KOPT-K1 (cell line): ENCODE measurements at regions not wholly inside any gene's neighbourhood (a gene's known extent, or its start where the extent isn't known, plus 50 kb on each side); places are given as distances from the start of the nearest gene placed in this dataset.
"Not testable (repeated sequence)": the region's sequence is repeated elsewhere in the genome, so short reads cannot be mapped to it uniquely, and the experiment has no call there.

ENCODE experiments used
- H3K27ac ChIP-seq: fragments of 200-600 bp; sonication (generic); 2 replicates; pipeline ENCODE4 v1.5.1; 2016; ENCODE audit warnings: antibody characterized with exemption, mild to moderate bottlenecking, low read depth, low read length; ENCODE audit not compliant: poor library complexity, severe bottlenecking
- H3K36me3 ChIP-seq: fragments of 200-600 bp; sonication (generic); 2 replicates; pipeline ENCODE4 v1.5.1; 2017; ENCODE audit warnings: antibody characterized with exemption, mild to moderate bottlenecking, low read length, moderate library complexity; ENCODE audit not compliant: insufficient read depth
- H3K9me3 ChIP-seq: fragments of 200-600 bp; sonication (generic); 2 replicates; pipeline ENCODE4 v1.5.1; 2017; ENCODE audit warnings: antibody characterized with exemption, low read length, mild to moderate bottlenecking; ENCODE audit not compliant: insufficient read depth, poor library complexity, severe bottlenecking

DNA sequence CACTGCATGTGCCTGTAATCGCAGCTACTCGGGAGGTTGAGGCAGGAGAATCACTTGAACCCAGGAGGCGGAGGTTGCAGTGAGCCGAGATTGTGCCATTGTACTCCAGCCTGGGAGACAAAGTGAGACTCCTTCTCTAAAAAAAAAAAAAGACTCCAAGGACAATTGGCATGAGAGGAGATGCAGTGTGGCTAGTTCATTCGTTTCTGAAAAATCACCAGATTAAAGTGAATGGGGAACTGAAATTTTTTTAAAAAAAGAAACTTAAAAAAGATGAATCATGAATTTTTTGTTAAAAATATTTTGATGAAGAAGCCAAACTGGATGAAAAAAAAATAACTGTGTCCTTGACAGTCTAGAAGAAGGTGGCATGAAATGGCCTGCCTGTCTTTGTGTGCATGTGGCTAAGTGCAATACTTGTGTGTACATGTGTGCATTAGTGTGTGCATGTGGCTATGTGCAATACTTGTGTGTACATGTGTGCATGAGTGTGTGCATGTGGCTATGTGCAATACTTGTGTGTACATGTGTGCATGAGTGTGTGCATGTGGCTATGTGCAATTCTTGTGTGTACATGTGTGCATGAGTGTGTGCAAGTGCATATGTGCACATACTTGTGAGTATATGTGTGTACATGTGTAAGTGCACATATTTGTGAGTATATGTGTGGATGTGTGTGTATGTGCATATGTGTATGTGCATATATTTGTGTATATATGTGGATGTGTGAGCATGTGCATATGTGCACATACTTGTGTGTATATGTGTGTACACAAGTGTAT is 391.7 kb upstream of the KLF6 start:
- Histone ChIP-seq H3K27ac (no peak overlapping the region), H3K36me3 (no peaks in the 10 kb centered on the region), H3K9me3 (peaks cover 10% of the 10 kb centered on the region)

DNA sequence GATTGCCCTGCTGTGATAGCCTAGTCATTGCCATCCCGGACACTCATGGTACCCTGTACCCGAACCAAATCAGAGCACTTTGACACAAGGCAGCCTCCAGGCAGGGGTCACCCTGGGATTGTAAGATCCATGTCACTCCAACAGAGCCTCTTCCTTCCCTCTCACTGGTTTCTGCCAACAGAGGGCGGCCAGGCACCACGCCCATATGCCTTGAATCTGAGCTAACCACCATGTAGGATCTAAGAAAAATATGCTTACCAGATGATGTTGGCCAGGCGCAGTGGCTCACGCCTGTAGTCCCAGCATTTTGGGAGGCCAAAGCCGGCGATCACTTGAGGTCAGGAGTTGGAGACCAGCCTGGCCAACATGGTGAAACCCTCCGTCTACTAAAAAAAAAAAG is 389.2 kb upstream of the KLF6 start:
- H3K27ac ChIP-seq, result no peak overlapping the region
- H3K9me3 ChIP-seq, result peaks cover 10% of the 10 kb centered on the region
- H3K36me3 ChIP-seq, result no peaks in the 10 kb centered on the region

DNA sequence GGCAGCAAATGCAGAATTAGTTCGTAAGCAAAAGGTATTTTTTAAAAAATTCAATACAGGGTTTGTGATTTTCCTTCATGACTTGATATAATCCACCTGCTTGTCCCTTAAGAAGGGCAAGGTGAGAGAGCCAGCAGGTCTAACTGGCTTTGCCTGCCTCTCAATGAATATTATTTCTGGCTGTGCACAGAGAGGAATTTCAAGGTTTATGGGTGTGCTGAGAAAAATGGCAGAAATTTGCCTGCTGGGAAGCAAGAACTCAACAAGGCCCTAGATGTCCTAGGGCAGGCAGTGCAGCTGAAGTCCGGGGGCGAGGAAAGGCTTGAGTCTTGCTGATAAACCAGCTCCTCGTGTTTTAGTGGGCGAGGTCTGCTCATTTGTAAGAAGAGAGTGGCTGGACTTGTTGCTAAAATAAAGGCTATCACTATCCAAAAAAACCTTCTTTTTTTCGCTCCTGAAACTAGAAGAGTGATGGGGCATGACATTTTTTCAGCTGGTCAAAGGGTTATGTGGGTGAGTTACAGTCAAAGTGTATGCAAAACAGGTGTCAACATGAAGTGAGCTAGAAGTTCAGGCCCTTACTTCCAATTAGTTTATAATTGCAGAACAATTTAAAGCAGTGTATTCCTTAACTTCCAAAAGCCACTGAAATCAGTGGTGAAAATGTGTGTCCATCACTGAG is 385.8 kb upstream of the KLF6 start:
- no peak overlapping the region for H3K27ac ChIP-seq
- no peaks in the 10 kb centered on the region for H3K36me3 ChIP-seq
- peaks cover 10% of the 10 kb centered on the region for H3K9me3 ChIP-seq

DNA sequence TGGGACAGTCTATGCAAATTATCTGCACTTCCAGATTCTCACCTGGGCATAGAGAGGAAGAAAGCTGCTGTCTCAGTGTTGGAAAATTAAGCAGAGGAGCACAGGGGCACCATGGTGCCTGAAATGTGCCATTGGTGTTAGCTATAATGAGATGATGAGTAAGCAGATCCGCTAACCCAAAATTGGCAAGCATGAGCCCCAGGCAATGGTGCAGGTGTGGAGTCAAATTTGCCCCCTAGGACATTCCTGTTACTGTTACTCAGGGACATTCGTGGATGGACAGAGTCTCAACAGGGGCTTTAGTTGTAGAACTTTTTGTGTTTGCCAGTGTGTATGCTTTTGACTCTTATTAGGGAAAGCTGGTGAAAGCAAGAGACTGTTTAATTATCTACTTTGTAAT is 385.2 kb upstream of the KLF6 start:
- H3K27ac ChIP-seq, result no peak overlapping the region
- no peaks in the 10 kb centered on the region for H3K36me3 ChIP-seq
- H3K9me3 ChIP-seq, result peaks cover 10% of the 10 kb centered on the region

DNA sequence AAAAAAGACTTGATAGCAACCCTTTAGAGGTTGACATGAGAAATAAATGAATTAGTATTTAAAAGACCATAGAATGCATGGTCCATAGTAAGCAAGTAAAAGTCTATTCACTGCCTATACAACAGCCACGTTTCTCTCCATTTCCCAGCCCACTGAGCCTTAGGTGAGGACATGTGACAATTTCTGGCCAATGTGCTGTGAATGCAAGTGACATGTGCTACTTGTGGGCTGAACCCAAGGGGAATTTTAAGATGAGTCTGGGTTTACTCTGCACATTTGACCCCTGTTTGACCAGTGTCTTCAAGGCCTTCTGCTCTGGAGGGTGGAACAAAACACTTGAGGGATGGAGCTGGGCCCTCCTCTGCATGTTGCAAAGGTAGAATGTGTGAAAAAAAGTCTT is 384.4 kb upstream of the KLF6 start:
- no peaks in the 10 kb centered on the region for H3K36me3 ChIP-seq
- no peak overlapping the region for H3K27ac ChIP-seq
- H3K9me3 ChIP-seq, result peaks cover 10% of the 10 kb centered on the region

DNA sequence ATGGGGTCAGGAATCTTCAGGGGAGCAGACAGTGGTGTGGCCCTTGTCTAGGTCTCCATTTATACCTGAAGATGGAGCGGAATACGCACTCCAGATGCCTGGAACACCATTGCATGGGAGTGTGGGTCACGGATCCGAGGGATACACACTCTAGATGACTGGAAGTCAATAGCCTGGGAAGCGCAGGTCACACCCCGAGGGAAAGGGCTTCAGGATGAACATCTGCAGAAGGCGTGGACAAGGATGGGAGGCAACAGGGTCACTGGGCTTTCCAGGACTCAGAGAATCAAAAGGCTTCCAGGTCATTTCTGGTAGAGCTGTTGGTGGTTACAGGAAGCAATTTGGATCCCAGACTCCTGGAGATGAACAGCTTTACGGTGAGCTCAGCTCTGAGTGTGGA is 382.2 kb upstream of the KLF6 start:
- Histone ChIP-seq H3K27ac (no peak overlapping the region), H3K9me3 (peaks cover 4% of the 10 kb centered on the region), H3K36me3 (no peaks in the 10 kb centered on the region)

DNA sequence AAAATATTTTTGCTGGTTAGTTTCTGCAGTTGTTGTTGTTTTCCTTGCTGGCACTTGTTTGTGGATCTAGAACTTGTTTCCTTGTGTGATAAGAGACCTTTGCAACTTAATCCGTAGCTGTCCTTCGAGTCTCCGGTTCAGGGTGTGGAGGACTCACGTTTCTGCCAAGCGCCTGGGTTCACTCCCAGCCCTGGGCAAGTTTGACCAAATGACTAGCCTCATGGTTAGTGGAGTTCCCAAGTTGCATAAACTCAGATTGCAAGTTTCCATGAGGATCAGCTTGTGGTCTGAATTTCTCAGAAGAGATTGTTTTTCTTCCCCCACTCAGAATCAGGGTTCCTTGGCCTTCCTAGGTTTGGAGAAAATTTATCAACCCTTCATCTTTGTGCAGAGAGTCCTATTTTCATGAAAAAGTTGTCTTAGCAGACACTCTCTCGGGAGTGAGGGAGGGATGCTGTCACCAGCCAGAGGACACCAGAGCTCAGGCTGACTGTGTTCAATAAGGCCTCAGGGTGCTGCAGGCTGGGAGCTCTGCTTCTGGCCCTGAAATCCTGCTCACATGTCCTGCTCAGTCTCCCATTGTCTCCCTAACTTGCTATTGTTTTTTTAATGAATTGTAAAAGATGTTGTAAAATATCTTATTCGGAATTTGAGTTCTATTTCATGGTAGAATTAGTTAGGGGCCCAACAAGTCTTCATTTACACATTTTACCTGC is 377.7 kb upstream of the KLF6 start:
- no peaks in the 10 kb centered on the region for H3K36me3 ChIP-seq
- H3K9me3 ChIP-seq, result no peaks in the 10 kb centered on the region
- no peak overlapping the region for H3K27ac ChIP-seq

- H3K27ac ChIP-seq, result no peak overlapping the region
- no peaks in the 10 kb centered on the region for H3K36me3 ChIP-seq
- no peaks in the 10 kb centered on the region for H3K9me3 ChIP-seq
Measured at GRCh38 chr10:4159173-4159572, 374.2 kb upstream of the KLF6 start.

DNA sequence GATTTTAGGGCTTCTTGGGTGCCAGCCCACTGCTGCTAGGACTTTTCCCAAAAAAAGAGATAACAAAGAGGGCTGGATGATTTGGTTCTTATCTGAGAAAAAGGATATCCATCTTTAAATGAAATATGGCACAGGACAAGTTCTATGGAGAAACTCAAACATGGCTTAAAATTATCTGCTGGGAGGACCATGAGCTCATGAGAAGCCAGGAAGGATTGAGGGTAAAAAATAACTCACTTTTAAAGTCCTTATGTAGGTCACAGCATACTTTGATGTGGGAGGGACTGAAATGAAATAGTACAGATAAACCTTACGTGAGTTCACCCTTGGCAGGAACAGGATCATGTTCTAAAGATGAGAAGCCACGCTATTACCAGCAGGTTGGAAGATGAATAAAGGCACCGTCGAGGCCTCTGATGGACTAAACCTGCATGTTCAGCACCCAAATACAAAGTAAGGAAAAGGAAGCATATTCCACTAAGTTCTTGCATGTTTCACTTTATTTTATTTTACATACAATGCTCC is 369.2 kb upstream of the KLF6 start:
- Histone ChIP-seq H3K9me3 (no peaks in the 10 kb centered on the region), H3K36me3 (no peaks in the 10 kb centered on the region), H3K27ac (no peak overlapping the region)

GRCh38 chr10:4151466-4151865 is 366.5 kb upstream of the KLF6 start:
- Histone ChIP-seq H3K27ac (no peak overlapping the region), H3K36me3 (no peaks in the 10 kb centered on the region), H3K9me3 (no peaks in the 10 kb centered on the region)

DNA sequence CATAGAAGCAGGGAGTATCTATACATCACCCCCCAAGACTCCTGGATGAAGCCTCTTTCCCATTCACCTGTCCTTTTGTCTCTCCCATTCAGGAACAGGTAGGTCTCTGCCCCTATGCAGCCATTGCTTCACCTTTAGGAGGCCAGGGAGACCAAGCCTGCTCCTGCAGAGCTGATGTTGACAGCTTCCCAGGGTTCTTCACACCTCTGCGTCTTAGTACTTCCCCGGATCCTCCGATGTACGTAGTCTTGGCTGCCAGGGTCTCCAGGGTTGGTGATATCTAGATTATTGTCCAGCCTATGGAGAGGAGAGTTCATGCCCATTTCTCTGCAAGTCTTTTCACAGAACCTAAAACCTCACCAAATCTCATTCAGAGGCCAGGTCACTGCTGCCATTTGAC is 365.7 kb upstream of the KLF6 start:
- Histone ChIP-seq H3K36me3 (no peaks in the 10 kb centered on the region), H3K9me3 (no peaks in the 10 kb centered on the region), H3K27ac (no peak overlapping the region)

DNA sequence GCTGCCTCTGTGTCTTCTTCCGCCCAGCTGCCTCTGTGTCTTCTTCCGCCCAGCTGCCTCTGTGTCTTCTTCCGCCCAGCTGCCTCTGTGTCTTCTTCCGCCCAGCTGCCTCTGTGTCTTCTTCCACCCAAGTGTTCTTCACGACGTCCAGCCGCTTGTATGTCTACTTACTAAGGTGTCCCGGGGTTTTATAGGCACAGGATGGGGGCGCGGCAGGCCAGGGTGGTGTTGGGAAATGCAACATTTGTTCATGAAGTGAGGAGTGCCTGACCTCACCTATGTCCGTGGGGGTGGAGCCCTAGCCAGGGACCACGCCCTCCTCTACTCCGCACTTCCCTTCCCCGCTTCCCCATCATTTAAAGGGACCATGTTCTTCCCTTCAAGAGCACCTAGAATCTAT is 364.5 kb upstream of the KLF6 start:
- H3K9me3 ChIP-seq, H3K36me3 ChIP-seq: not testable (repeated sequence)

DNA sequence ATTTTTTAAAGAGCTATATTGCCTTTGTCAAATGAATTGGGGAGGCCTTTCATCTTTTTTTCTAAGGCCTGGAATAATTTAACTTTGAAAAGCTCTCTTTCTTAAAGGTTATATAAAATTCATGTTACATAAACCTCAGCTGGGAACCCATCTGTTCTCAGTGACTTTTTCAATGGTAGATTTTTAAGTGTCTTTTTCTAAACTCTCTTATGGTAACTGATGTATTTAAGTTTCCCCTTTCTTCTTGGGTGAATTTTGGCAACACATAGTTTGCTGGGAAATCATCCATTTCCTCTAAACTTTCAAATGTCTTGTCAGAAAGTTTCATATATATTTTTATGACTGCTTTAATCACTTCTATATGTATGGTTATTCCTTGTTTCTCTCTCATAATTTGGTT is 362.2 kb upstream of the KLF6 start:
- H3K36me3 ChIP-seq, result no peaks in the 10 kb centered on the region
- no peaks in the 10 kb centered on the region for H3K9me3 ChIP-seq
- no peak overlapping the region for H3K27ac ChIP-seq

More for the DNA sequence above, 364.5 kb upstream of the KLF6 start:
- H3K27ac ChIP-seq, result not testable (repeated sequence)

DNA sequence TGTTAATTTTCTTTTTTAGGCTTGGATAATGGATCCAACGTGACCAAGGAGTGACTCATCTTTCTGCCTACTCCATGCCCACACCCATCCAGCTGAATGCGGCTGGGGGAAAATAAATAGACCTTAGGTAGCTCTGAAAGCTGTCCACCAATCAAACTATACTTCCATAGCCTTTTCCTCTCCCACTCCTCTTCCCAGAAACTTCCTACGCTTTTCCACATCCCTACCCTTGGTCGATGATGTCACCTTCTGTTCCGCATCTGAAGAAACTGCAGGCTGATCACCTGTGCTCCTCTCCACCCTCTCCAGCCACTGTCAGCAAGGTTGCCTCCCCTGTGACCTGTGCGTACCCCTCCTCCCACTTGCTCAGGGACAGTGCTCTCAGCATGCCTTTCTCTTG is 359.8 kb upstream of the KLF6 start:
- no peak overlapping the region for H3K27ac ChIP-seq
- peaks cover 18% of the 10 kb centered on the region for H3K9me3 ChIP-seq
- no peaks in the 10 kb centered on the region for H3K36me3 ChIP-seq

DNA sequence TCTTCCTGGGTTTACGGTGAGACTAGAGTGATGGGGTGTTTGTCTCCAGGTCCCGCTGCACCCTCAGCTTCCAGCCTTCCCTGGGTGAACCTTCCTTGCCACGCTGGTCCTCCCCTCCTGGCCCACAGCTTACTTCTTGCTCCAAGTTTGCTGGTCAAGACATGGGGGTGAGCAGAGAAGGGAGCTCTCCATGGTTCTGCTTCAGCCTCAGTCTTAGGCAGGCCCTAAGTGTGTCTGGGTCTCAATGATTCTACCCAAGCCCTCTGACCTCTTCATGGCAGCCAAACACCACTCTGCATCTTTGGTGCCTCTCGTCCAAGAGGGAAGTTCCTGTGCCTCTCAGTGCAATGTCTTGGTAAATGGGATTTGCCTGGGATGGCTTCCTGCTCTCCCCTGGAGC is 356.5 kb upstream of the KLF6 start:
- Histone ChIP-seq H3K9me3 (peaks cover 18% of the 10 kb centered on the region), H3K36me3 (no peaks in the 10 kb centered on the region), H3K27ac (no peak overlapping the region)
